HFFc6 (cell line): ENCODE measurements at regions not wholly inside any gene's neighbourhood (a gene's known extent, or its start where the extent isn't known, plus 50 kb on each side); places are given as distances from the start of the nearest gene placed in this dataset.

Experiments
- DNase-seq: peaks from one replicate; pipeline ENCODE4 v3.0.0-alpha.2; 2018
- H3K27ac Mint-ChIP-seq: 2 replicates; pipeline ENCODE4 v1.8.0; 2020; ENCODE audit warnings: mild to moderate bottlenecking, mixed read lengths
- H3K27me3 Mint-ChIP-seq: 2 replicates; pipeline ENCODE4 v1.8.0; 2021; ENCODE audit warnings: mild to moderate bottlenecking, moderate library complexity, mixed read lengths; ENCODE audit not compliant: insufficient read depth
- H3K36me3 Mint-ChIP-seq: 2 replicates; pipeline ENCODE4 v1.8.0; 2021; ENCODE audit warnings: low read depth, mixed read lengths
- H3K4me1 Mint-ChIP-seq: 2 replicates; pipeline ENCODE4 v1.8.0; 2020; ENCODE audit warnings: low read depth, mixed read lengths
- H3K4me3 Mint-ChIP-seq: 2 replicates; pipeline ENCODE4 v1.8.0; 2020; ENCODE audit warnings: mild to moderate bottlenecking, moderate library complexity, mixed read lengths
- H3K9me3 Mint-ChIP-seq: 2 replicates; pipeline ENCODE4 v1.8.0; 2020; ENCODE audit warnings: mild to moderate bottlenecking, mixed read lengths
- CTCF ChIP-seq: fragments of 200-600 bp; sonication (generic); IDR thresholded peaks from 2 replicates; pipeline ENCODE4 v1.5.0; 2021; ENCODE audit warnings: antibody characterized with exemption, mild to moderate bottlenecking

- Mint-ChIP-seq H3K27ac (no peak overlapping the region), H3K4me1 (peaks cover 6% of the 10 kb centered on the region; the same call in 1 of the 2 replicates), H3K27me3 (peaks cover 30% of the 10 kb centered on the region), H3K4me3 (no peak overlapping the region), H3K36me3 (no peaks in the 10 kb centered on the region), H3K9me3 (no peaks in the 10 kb centered on the region)
- DNase-seq: no peak
- TF ChIP-seq CTCF: no peak
Observed at GRCh38 chr11:93963072-93963471, 58.1 kb upstream of the HEPHL1 start.

GRCh38 chr11:93967258-93967657 lies 53.9 kb upstream of the HEPHL1 start:
- Mint-ChIP-seq H3K27ac (no peak overlapping the region), H3K36me3 (no peaks in the 10 kb centered on the region), H3K27me3 (peaks cover 28% of the 10 kb centered on the region), H3K9me3 (no peaks in the 10 kb centered on the region), H3K4me3 (no peak overlapping the region), H3K4me1 (no peaks in the 10 kb centered on the region)
- no peak for DNase-seq
- TF ChIP-seq CTCF: no peak

GRCh38 chr11:93967944-93968343 lies 53.2 kb upstream of the HEPHL1 start:
- Mint-ChIP-seq H3K4me3 (no peak overlapping the region), H3K36me3 (no peaks in the 10 kb centered on the region), H3K27ac (no peak overlapping the region), H3K27me3 (peaks cover 28% of the 10 kb centered on the region), H3K9me3 (no peaks in the 10 kb centered on the region), H3K4me1 (no peaks in the 10 kb centered on the region)
- no peak for TF ChIP-seq CTCF
- no peak for DNase-seq

GRCh38 chr11:93969925-93970922 lies 50.9 kb upstream of the HEPHL1 start:
- H3K36me3 Mint-ChIP-seq: no peaks in the 10 kb centered on the region
- no peak overlapping the region for H3K27ac Mint-ChIP-seq
- no peak for TF ChIP-seq CTCF
- H3K4me3 Mint-ChIP-seq: no peak overlapping the region
- H3K27me3 Mint-ChIP-seq: peaks cover 15% of the 10 kb centered on the region
- no peaks in the 10 kb centered on the region for H3K4me1 Mint-ChIP-seq
- no peak for DNase-seq
- H3K9me3 Mint-ChIP-seq: peaks cover 8% of the 10 kb centered on the region
